ENCODE measurements at regions not wholly inside any gene's neighbourhood (a gene's known extent, or its start where the extent isn't known, plus 50 kb on each side); places are given as distances from the start of the nearest gene placed in this dataset.
"Not testable (repeated sequence)": the region's sequence is repeated elsewhere in the genome, so short reads cannot be mapped to it uniquely, and the experiment has no call there.

DNA sequence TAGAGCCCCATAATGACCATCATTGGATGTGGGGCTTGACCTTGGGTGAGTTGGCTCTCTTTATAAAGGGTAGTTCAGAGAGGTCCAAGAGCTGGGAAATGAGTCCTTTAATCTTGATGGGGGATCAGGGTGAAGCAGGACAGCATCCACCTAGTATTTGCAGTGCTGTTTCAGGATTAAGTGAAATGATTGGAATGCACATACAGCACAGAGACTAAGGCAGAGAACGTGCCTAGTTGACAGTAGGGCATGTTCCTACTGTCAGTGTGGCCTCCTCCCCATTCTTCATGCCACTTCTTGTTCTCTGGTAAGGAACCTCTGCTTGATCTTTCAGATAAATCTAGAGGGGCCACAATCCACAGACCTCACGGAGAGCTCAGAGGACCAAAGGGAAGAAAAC, 78.9 kb downstream of the TRIM43 start:
- Histone ChIP-seq H3K27me3 (ENCODE audit: control insufficient read depth in 1 of 2, insufficient read depth in 2 of 2, low read length in 2 of 2) (no peaks in the 10 kb centered on the region), H3K4me1 (ENCODE audit: control insufficient read depth in 1 of 2, insufficient read depth in 2 of 2, low read length in 2 of 2) (no peaks in the 10 kb centered on the region), H3K36me3 (ENCODE audit: control insufficient read depth in 1 of 2, insufficient read depth in 2 of 2, low read length in 2 of 2) (no peaks in the 10 kb centered on the region), H3K4me3 (ENCODE audit: low read depth in 1 of 2, low read length in 2 of 2) (no peak overlapping the region), H3K9ac (ENCODE audit: low read depth in 1 of 2, low read length in 2 of 2) (no peak overlapping the region), H3K27ac (ENCODE audit: low read depth, low read length) (no peak overlapping the region), H3K9me3 (ENCODE audit: control insufficient read depth in 1 of 2, low read length in 2 of 2) (no peaks in the 10 kb centered on the region)

DNA sequence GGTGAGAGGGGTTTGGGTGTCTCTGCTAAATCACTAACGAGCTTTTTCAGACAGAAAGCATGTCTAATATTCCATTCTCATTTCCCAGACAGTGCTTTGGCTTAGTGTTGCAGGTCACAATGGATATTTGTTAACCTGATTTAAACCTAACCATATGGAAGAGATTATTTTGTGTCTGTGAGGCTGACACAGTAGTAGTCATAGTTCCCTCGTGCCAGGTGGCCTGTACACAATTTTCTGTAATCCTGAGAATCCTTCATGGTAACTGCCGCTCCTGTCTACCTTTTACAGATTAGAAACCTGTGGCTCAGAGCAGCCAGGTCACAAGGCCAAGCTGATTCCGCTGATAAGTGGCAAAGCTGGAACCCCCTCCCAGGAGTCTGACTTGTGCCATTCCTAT, 79.4 kb downstream of the TRIM43 start:
- H3K9ac ChIP-seq (ENCODE audit: low read depth in 1 of 2, low read length in 2 of 2); H3K4me3 ChIP-seq (ENCODE audit: low read depth in 1 of 2, low read length in 2 of 2); H3K9me3 ChIP-seq (ENCODE audit: control insufficient read depth in 1 of 2, low read length in 2 of 2); H3K4me1 ChIP-seq (ENCODE audit: control insufficient read depth in 1 of 2, insufficient read depth in 2 of 2, low read length in 2 of 2); H3K27me3 ChIP-seq (ENCODE audit: control insufficient read depth in 1 of 2, insufficient read depth in 2 of 2, low read length in 2 of 2); H3K27ac ChIP-seq (ENCODE audit: low read depth, low read length); H3K36me3 ChIP-seq (ENCODE audit: control insufficient read depth in 1 of 2, insufficient read depth in 2 of 2, low read length in 2 of 2): not testable (repeated sequence)

DNA sequence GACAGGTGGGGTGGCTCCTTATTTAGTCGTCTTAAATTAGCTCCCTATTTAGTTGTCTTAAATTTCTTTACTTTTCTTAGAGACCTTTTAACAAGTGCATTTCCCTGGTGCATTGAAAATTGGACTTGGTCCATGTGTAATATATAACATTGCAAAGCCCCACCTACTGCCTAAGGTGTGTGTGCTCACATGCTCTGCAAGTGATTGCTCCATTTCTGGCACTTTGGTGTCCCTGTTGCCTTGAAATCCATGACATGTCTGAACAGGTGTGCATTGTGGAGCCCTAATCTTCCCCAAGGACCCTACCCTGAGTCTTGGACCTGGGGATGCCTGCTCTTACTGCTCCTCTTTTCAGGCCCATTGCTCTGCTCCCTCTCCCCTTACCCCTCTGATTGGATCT, 80.2 kb downstream of the TRIM43 start:
- not testable (repeated sequence) for H3K9ac ChIP-seq (ENCODE audit: low read depth in 1 of 2, low read length in 2 of 2); H3K27me3 ChIP-seq (ENCODE audit: control insufficient read depth in 1 of 2, insufficient read depth in 2 of 2, low read length in 2 of 2); H3K4me1 ChIP-seq (ENCODE audit: control insufficient read depth in 1 of 2, insufficient read depth in 2 of 2, low read length in 2 of 2); H3K36me3 ChIP-seq (ENCODE audit: control insufficient read depth in 1 of 2, insufficient read depth in 2 of 2, low read length in 2 of 2); H3K27ac ChIP-seq (ENCODE audit: low read depth, low read length); H3K4me3 ChIP-seq (ENCODE audit: low read depth in 1 of 2, low read length in 2 of 2); H3K9me3 ChIP-seq (ENCODE audit: control insufficient read depth in 1 of 2, low read length in 2 of 2)

DNA sequence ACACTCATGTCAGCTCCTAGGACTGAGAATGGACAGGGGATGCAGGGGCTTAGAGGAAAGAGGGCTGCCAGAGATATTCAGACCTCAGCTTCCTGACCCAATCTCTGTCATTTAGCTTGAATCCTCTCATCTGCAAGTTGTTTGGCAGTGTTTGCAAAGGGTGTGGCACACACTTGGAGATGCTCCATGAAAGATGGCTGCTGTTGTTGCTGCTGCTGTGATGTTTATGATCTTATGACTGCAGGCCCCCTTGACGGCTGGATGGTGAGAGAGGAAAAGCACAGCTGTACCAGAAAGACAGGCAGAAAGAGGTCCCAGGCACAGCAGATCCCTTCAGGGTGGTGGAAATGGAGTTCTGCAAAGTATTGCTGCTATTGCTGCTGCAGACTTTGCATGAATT, 80.7 kb downstream of the TRIM43 start:
- H3K9me3 ChIP-seq (ENCODE audit: control insufficient read depth in 1 of 2, low read length in 2 of 2); H3K27me3 ChIP-seq (ENCODE audit: control insufficient read depth in 1 of 2, insufficient read depth in 2 of 2, low read length in 2 of 2); H3K4me1 ChIP-seq (ENCODE audit: control insufficient read depth in 1 of 2, insufficient read depth in 2 of 2, low read length in 2 of 2); H3K27ac ChIP-seq (ENCODE audit: low read depth, low read length); H3K9ac ChIP-seq (ENCODE audit: low read depth in 1 of 2, low read length in 2 of 2); H3K36me3 ChIP-seq (ENCODE audit: control insufficient read depth in 1 of 2, insufficient read depth in 2 of 2, low read length in 2 of 2); H3K4me3 ChIP-seq (ENCODE audit: low read depth in 1 of 2, low read length in 2 of 2): not testable (repeated sequence)

DNA sequence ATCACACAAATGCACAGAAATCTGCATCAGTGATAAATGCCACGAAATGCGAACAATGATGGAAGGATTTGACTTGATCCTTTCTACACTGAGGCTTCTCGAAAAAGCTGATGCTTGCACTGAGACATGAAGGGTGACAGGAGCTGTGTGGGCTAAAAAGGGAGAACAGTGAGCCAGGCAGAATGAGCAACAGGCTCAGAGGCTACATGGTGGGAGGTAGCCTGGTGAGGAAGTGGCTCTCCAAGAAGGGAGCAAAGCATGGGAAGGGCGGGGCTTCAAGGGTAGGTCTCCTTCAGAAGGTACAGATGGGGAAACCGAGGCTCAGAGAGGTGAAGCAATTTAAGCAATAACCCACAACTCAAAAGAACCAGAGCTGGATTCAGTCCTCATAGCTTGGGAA, 82.4 kb downstream of the TRIM43 start:
- H3K27ac ChIP-seq (ENCODE audit: low read depth, low read length), result no peak overlapping the region
- H3K9me3 ChIP-seq (ENCODE audit: control insufficient read depth in 1 of 2, low read length in 2 of 2), result no peaks in the 10 kb centered on the region
- no peak overlapping the region for H3K9ac ChIP-seq (ENCODE audit: low read depth in 1 of 2, low read length in 2 of 2)
- no peaks in the 10 kb centered on the region for H3K36me3 ChIP-seq (ENCODE audit: control insufficient read depth in 1 of 2, insufficient read depth in 2 of 2, low read length in 2 of 2)
- H3K4me3 ChIP-seq (ENCODE audit: low read depth in 1 of 2, low read length in 2 of 2), result no peak overlapping the region
- H3K27me3 ChIP-seq (ENCODE audit: control insufficient read depth in 1 of 2, insufficient read depth in 2 of 2, low read length in 2 of 2), result no peaks in the 10 kb centered on the region
- no peaks in the 10 kb centered on the region for H3K4me1 ChIP-seq (ENCODE audit: control insufficient read depth in 1 of 2, insufficient read depth in 2 of 2, low read length in 2 of 2)

DNA sequence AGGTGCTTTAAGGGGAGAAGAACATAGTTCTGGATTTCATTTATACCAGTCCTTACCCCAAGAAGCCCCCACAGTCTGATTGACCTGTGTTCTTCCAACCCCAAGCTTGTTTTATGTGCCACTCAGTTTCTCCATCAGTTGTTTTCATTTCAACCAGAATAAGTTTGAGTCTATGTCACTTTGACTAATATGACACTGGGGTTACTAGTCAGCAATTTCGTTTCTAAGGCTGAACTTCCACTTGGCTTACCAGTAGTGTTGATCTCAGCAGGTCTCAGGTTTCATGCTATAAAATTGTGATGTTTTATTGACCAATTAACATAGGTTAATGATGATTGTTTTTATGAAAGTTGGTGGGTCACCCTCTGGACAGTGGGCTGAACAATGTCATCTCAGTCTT, 84.8 kb downstream of the TRIM43 start:
- H3K9ac ChIP-seq (ENCODE audit: low read depth in 1 of 2, low read length in 2 of 2); H3K27ac ChIP-seq (ENCODE audit: low read depth, low read length); H3K9me3 ChIP-seq (ENCODE audit: control insufficient read depth in 1 of 2, low read length in 2 of 2); H3K4me1 ChIP-seq (ENCODE audit: control insufficient read depth in 1 of 2, insufficient read depth in 2 of 2, low read length in 2 of 2); H3K4me3 ChIP-seq (ENCODE audit: low read depth in 1 of 2, low read length in 2 of 2); H3K36me3 ChIP-seq (ENCODE audit: control insufficient read depth in 1 of 2, insufficient read depth in 2 of 2, low read length in 2 of 2); H3K27me3 ChIP-seq (ENCODE audit: control insufficient read depth in 1 of 2, insufficient read depth in 2 of 2, low read length in 2 of 2): not testable (repeated sequence)

DNA sequence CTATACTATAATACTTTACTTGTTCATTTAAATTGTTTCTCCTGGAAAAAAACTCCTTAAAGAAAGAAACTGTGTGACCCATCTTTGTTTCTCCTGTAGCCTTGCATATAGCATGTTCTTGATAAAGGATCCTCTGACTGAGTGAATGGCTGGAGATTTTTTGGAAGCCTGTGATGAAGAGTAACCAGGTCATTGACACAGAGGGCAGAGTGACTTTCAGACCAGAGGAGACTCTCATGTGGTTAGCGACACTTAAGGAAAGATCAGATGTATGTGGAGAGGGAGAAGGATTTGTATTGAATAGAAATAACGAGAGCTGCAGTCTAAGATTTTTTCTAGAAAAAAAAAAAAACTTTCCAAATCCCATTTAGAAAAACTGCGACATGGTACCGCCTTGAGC, 85.5 kb downstream of the TRIM43 start:
- no peak overlapping the region for H3K27ac ChIP-seq (ENCODE audit: low read depth, low read length)
- no peak overlapping the region for H3K9ac ChIP-seq (ENCODE audit: low read depth in 1 of 2, low read length in 2 of 2)
- no peaks in the 10 kb centered on the region for H3K36me3 ChIP-seq (ENCODE audit: control insufficient read depth in 1 of 2, insufficient read depth in 2 of 2, low read length in 2 of 2)
- no peaks in the 10 kb centered on the region for H3K9me3 ChIP-seq (ENCODE audit: control insufficient read depth in 1 of 2, low read length in 2 of 2)
- no peaks in the 10 kb centered on the region for H3K27me3 ChIP-seq (ENCODE audit: control insufficient read depth in 1 of 2, insufficient read depth in 2 of 2, low read length in 2 of 2)
- no peak overlapping the region for H3K4me3 ChIP-seq (ENCODE audit: low read depth in 1 of 2, low read length in 2 of 2)
- H3K4me1 ChIP-seq (ENCODE audit: control insufficient read depth in 1 of 2, insufficient read depth in 2 of 2, low read length in 2 of 2), result peaks cover 0 to 4% of the 10 kb centered on the region in 2 donors

DNA sequence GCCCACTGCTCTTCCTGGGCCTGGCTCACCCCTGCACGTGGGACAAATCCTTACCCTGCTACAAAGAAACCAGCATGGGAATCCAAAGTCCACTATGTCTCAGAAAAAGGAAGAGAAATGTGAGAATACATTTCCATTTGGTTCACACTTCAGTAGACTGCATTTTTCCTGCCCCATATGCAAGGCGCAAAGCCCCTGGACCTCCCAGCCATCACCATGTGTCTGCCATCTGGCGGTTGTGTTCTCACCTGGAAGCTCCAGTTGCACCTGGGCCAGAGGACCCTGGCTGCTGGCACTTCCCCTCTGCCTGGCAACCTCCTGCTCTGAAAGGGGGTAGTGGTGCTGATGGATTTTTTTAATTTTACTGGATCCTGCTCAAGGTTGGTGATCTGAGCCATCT, 86.0 kb downstream of the TRIM43 start:
- not testable (repeated sequence) for H3K9ac ChIP-seq (ENCODE audit: low read depth in 1 of 2, low read length in 2 of 2); H3K4me3 ChIP-seq (ENCODE audit: low read depth in 1 of 2, low read length in 2 of 2); H3K27me3 ChIP-seq (ENCODE audit: control insufficient read depth in 1 of 2, insufficient read depth in 2 of 2, low read length in 2 of 2); H3K4me1 ChIP-seq (ENCODE audit: control insufficient read depth in 1 of 2, insufficient read depth in 2 of 2, low read length in 2 of 2); H3K27ac ChIP-seq (ENCODE audit: low read depth, low read length); H3K36me3 ChIP-seq (ENCODE audit: control insufficient read depth in 1 of 2, insufficient read depth in 2 of 2, low read length in 2 of 2); H3K9me3 ChIP-seq (ENCODE audit: control insufficient read depth in 1 of 2, low read length in 2 of 2)

DNA sequence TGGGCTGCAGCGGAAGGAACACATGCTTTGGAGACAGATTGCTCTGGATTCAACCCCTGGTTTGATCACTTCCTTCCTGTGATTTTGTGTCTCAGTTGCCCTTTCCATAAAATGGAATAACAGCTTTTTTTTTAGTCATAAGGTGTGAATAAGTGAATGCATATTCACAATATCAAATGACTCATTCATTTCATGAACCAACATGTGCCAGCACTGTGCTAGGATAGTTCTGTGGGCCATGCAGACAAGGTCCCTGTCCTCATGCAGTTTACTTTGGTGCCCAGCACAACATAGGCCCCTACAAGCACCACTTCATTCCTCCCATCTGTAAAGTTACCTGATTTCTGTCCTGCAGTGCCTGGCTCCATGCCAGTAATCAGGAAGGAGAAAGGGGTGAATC, 89.4 kb downstream of the TRIM43 start:
- not testable (repeated sequence) for H3K27me3 ChIP-seq (ENCODE audit: control insufficient read depth in 1 of 2, insufficient read depth in 2 of 2, low read length in 2 of 2); H3K9me3 ChIP-seq (ENCODE audit: control insufficient read depth in 1 of 2, low read length in 2 of 2)

DNA sequence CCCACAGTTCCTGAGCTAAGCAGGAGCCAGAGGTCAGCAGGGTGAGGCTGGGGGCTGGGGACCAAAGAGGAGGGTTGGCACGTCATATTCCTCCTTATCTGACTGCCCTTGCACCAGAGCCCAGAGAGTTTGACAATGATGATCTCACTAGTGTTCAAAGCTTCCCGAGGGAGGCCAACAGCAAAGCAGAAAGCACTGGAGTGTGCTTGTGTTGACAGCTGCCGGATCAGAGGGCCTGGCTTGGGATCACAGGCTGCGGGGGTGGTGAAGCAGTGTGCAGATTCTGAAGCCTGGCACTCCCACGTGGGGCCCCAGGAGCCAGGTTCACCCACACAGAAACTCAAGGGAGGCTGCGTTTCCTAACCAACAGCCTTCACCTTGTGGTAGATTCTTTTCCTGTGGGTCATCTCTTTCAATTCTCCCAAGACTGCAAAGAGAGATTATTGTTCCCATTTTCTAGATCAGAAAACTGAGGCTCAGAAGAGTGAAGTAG, 89.8 kb downstream of the TRIM43 start:
- H3K4me3 ChIP-seq (ENCODE audit: low read depth in 1 of 2, low read length in 2 of 2); H3K9me3 ChIP-seq (ENCODE audit: control insufficient read depth in 1 of 2, low read length in 2 of 2); H3K27ac ChIP-seq (ENCODE audit: low read depth, low read length); H3K36me3 ChIP-seq (ENCODE audit: control insufficient read depth in 1 of 2, insufficient read depth in 2 of 2, low read length in 2 of 2); H3K4me1 ChIP-seq (ENCODE audit: control insufficient read depth in 1 of 2, insufficient read depth in 2 of 2, low read length in 2 of 2); H3K9ac ChIP-seq (ENCODE audit: low read depth in 1 of 2, low read length in 2 of 2); H3K27me3 ChIP-seq (ENCODE audit: control insufficient read depth in 1 of 2, insufficient read depth in 2 of 2, low read length in 2 of 2): not testable (repeated sequence)

More for the DNA sequence above, 89.4 kb downstream of the TRIM43 start:
- H3K4me1 ChIP-seq (ENCODE audit: control insufficient read depth in 1 of 2, insufficient read depth in 2 of 2, low read length in 2 of 2); H3K9ac ChIP-seq (ENCODE audit: low read depth in 1 of 2, low read length in 2 of 2); H3K4me3 ChIP-seq (ENCODE audit: low read depth in 1 of 2, low read length in 2 of 2); H3K27ac ChIP-seq (ENCODE audit: low read depth, low read length); H3K36me3 ChIP-seq (ENCODE audit: control insufficient read depth in 1 of 2, insufficient read depth in 2 of 2, low read length in 2 of 2): not testable (repeated sequence)

DNA sequence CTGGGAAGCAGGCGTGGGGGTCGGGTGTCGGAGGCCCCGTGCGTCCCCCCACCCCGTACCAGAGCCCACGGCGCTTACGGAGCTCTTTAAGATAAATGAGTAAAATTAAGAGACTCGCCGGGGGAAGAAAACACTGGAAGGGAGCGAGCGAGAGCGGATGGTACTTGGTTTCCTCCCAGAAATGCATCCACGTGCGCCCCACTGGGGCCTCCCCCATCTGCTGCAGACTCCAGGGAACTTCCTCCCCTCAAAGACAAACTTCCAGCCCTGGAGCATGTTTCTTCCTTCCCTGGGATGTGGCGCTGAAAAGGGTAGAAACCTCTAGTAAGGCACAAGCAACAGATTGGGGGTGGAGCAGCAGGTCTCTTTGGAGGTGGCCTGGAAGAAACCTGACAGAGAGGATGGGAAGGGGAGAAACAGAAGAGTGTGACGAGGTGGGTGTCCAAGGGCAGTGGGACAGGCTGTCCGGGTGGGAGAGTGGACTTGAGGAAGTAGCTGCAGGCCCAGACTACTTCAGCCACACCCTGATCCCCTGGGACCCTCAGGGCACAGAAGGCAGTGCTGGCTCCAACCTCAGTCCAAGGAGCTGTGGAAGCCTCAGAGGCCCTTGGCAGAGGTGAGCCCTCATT, 91.2 kb downstream of the TRIM43 start:
- not testable (repeated sequence) for H3K27me3 ChIP-seq (ENCODE audit: control insufficient read depth in 1 of 2, insufficient read depth in 2 of 2, low read length in 2 of 2); H3K9ac ChIP-seq (ENCODE audit: low read depth in 1 of 2, low read length in 2 of 2); H3K9me3 ChIP-seq (ENCODE audit: control insufficient read depth in 1 of 2, low read length in 2 of 2)

More for the DNA sequence above, 91.2 kb downstream of the TRIM43 start:
- not testable (repeated sequence) for H3K27ac ChIP-seq (ENCODE audit: low read depth, low read length); H3K36me3 ChIP-seq (ENCODE audit: control insufficient read depth in 1 of 2, insufficient read depth in 2 of 2, low read length in 2 of 2); H3K4me1 ChIP-seq (ENCODE audit: control insufficient read depth in 1 of 2, insufficient read depth in 2 of 2, low read length in 2 of 2)
- H3K4me3 ChIP-seq (ENCODE audit: low read depth in 1 of 2, low read length in 2 of 2), result peak overlapping the region; percentile 26 to 43
